GM21576 (cell line): ENCODE measurements at regions not wholly inside any gene's neighbourhood (a gene's known extent, or its start where the extent isn't known, plus 50 kb on each side); places are given as distances from the start of the nearest gene placed in this dataset.

Source experiments
- ATAC-seq: cut with Tn5 transposase; IDR thresholded peaks from one replicate; pipeline ENCODE4 v1.9.1; 2021; ENCODE audit warnings: mild to moderate bottlenecking, moderate library complexity; ENCODE audit not compliant: unreplicated experiment

DNA sequence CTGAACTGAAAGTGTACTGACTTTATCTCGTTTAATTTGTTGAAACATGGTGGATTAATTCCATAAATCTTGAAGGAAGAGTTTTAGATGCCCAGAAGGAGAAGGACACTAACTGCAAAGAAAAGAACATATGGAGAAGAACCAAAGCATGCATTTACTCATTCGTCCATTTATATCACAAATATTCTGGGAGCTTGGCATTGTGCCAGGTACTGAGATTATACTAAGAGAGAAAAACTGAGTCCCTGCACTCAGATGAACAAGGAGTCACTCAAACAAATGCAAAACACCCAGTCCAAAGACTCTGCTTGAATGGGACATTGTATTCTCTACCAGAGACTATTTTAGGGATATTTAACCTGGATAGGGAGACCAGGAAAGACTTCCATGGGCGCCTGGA is 588.0 kb upstream of the MGMT start:
- ATAC-seq: no peak

GRCh38 chr10:128879441-128880140 is 587.5 kb upstream of the MGMT start:
- no peak for ATAC-seq

- ATAC-seq: no peak
Measured at GRCh38 chr10:128880159-128880725, 586.8 kb upstream of the MGMT start.

DNA sequence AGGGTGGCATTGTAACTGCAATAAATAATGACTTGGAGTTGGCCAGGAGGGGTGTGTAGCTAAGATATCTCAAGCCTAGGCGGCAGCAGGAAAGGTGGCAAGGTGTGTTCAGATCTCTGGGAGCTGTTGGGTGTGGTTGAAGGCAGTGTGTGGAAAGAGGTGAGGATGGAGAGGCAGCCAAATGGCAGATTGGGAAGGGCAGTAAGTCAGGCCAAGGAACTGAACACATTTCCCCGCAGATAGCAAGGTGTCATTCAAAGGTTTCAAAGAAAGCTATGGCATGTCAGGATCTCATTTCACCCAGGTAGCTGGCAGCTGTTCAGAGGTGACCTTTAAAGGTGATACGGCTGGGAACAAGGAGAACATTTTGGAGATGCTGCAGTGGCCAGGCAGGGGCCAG is 586.0 kb upstream of the MGMT start:
- no peak for ATAC-seq

DNA sequence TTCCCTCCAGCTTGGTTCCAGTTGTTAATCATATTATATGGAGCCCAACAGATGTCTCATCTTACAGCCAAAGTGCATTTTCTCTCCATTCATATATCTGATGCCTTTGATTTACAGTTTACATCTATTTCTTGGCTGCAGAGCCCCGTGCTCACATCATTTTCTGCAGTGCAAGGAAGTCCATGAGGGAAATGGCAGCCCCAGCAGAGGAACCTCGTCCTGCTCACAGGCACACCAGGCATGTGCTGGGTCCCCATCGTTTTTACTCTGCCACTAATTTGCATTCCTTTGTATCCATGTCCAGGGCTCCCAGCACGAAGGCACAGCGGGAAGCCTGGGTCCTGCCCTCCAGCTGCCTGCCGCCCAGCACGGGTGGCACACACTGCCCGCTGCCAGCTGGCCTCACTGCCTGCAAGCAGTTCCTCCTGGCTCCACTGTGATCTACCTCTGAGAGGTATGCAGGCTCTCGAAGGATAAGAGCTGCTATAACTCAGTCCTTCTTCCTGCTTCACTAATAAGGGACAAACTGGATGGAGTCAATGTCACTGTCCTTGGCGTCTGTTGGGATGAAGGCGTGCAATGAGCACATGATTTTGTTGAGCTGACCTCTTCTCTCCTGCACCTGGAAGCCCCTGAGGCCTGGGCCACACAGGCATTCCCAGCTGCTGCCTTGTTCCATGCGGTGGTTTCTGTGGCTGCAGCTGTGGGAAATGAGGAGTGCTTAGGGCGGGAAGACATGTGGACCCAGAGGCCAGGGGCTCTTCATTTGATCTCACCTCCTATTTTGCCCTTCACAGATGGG is 583.6 kb upstream of the MGMT start:
- ATAC-seq: no peak

GRCh38 chr10:128884033-128884425 is 583.0 kb upstream of the MGMT start:
- ATAC-seq: no peak

GRCh38 chr10:128884496-128885072 is 582.5 kb upstream of the MGMT start:
- no peak for ATAC-seq

GRCh38 chr10:128885573-128886555 is 581.2 kb upstream of the MGMT start:
- no peak for ATAC-seq

- ATAC-seq: no peak
Measured at GRCh38 chr10:128887856-128888255, 579.2 kb upstream of the MGMT start.

DNA sequence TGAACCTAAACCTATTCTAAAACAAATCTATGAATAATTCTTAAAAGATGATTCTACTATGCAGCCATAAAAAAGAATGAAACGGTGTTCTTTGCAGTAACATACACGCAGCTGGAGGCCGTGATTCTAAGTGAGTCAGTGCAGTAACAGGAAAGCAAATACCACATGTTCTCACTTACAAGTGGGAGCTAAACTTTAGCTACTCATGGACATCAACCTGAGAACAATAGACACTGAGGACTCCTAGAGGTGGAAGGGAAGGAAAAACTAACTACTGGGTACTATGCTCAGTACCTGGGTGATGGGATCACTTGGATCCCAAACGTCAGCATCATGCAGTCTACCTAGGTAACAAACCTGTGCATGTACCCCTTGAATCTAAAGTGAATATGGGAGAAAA is 575.0 kb upstream of the MGMT start:
- no peak for ATAC-seq

DNA sequence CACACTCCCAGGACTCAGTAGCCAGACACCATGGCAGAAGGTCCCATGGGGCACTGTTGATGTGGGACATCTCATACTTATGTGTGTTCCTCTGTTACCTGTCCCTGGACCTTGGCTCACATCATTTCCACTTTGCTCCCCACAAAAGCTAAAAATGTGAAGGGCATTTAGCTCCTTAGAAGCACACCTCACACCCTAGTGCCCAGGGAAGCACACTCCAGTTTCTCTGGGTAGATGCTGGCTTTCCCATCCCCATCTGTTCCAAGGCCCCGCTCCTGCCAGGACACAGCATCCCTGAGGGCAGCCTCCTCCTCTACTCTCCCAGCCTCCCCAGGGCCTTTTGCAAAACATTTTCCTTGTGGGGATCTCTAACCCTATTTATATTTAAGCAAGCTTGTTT is 572.4 kb upstream of the MGMT start:
- no peak for ATAC-seq

DNA sequence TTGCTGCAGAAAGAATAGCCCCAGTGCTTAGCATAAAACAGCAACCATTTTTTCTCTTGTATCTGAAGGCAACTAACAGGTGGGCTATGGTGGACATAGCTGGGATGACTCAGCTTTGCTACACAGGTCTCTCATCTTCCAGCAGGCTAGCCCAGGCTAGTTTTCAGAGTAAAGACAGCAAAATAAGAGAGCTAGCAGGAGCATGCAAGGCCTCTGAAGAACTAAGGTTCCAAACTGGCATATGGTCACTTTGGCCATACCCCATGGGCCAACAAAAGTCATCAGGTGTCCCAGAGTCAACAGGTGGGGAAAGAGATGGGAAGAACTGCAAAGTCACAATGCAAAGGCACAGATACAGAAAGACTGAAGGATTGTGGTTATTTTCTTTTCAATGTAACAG is 571.6 kb upstream of the MGMT start:
- ATAC-seq: no peak

DNA sequence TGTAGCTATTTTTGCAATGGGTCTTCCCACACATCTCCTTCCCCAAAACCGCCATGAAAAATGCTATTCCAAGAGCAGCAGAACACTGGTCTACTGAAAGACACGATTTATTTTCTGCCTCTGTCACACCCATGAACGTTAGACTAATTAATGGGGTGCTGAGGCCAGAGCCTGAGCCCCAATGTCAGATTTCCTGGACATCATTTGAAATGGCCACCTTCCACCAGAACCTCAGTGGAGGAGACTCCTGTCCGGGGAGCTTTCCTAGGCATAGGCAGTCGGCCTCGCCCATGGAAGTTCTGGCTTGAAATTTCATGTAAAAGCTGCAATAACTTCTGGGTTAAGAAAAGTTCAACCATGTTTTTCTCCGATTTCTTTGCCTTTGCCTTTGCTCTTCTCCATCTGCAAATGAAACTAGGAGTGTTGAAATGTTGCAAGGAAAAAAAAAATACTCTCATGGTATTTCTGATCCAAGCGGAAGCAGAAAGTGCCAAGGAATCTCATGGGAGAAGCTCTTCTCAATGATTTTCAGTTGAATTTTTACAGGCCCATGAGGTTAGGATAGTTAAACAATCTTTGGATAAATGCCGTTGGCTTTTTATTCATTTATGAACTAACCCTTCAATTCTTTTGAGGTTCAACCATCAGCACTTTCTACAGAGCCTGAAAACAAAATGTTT is 570.8 kb upstream of the MGMT start:
- ATAC-seq: no peak

- no peak for ATAC-seq
Measured at GRCh38 chr10:128896963-128897362, 570.1 kb upstream of the MGMT start.

GRCh38 chr10:128897401-128898129 is 569.5 kb upstream of the MGMT start:
- no peak for ATAC-seq

GRCh38 chr10:128898133-128898915 is 568.7 kb upstream of the MGMT start:
- ATAC-seq: no peak

- no peak for ATAC-seq
Measured at GRCh38 chr10:128898916-128899195, 568.2 kb upstream of the MGMT start.

DNA sequence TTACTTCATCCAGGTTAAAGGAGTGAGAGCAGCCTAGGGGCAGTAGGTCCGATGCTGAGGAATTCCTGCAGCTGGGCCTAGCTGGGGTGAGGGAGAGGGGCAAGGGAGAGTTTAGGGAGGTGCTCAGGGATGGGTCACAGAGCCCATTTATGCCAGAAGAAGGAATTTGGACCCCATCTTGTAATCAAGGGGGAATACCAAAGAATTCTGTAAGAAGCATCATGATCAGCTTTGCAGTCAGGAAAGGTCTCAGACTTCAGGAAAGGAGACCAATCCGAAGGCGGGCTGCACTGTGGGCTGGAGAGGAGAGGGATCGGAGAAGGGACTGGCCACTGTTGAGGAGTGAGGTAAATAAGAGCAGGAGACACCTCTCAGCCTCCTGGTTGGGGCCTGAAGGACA is 566.6 kb upstream of the MGMT start:
- ATAC-seq: no peak

- no peak for ATAC-seq
Measured at GRCh38 chr10:128901236-128901635, 565.8 kb upstream of the MGMT start.
